T-helper 2 cell treated with Interferon-gamma antibody and Interleukin-4, amounts not matched to agents 100 ng/mL and 5 ng/mL, for 36 hours (primary cell): ENCODE measurements at regions not wholly inside any gene's neighbourhood (a gene's known extent, or its start where the extent isn't known, plus 50 kb on each side); places are given as distances from the start of the nearest gene placed in this dataset.

Experiments
- intact Hi-C: fragments of 100-400 bp; cut with micrococcal nuclease; formaldehyde crosslinking; loops from one replicate; pipeline ENCODE4 v1.15.1; 2023

DNA sequence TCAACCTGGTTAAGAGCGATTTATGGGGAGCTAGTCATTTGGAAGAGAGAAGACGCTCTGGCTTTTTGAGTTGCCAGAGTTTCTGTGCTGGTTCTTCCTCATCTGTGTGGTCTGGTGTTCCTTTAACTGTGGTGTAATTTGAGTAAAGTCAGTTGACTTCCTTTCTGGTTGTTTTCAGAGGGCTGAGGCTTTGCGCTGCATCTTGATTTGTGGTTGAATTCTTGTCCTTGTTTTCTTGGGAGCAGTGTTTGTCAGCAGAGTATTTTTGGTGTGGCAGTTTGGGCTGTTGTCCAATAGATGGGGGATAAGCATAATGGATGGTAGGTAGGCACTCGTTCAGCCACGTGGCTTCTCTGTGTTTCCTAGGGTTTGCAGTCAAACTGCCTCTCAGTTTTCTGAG is 2143.2 kb upstream of the TENM3 start:
- intact Hi-C loops = no loop called here

DNA sequence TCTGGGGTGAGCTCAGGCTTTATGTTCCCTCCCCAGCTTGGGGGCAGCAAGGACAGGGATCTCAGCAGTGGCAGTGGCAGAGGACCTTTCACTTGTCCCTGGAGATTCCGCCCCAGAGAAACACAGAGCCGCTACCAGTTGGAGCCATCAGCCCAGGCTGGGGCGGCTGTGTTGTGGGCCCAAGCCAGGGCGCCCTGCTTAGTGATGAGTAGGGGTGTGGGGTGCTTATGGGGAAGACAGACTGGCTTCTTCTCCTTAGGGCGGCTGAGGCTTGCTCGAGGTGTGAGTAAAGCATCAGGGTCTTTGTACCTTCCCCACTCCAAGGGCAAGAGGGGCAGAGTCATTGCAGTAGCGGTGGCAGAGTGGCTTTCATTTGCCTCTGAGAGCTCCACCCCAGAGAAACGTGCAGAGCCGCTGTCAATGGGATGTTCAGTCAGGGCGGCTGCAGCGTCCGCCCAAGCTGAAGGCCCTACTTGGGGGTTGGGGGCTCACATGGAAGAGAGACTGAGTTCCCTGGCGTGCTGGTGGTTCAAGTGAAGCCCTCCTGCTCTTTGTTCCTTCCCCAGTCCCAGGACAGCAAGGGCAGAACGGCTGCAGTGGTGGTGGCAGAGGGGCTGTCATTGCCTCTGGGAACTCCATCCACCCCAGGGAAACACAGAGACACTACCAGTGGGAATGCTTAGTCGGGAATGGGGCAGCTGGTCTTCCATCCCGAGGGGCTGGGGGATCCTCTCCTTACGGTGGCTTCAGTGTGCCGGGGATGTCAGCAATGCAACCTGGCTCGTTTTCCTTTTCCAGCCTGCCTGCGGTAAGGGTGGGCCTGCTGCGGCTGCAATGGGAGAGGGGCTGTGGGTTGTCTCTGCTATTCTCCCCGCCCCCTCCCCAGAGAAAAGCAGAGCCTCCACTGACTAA is 2142.5 kb upstream of the TENM3 start:
- intact Hi-C loops = no loop called here

DNA sequence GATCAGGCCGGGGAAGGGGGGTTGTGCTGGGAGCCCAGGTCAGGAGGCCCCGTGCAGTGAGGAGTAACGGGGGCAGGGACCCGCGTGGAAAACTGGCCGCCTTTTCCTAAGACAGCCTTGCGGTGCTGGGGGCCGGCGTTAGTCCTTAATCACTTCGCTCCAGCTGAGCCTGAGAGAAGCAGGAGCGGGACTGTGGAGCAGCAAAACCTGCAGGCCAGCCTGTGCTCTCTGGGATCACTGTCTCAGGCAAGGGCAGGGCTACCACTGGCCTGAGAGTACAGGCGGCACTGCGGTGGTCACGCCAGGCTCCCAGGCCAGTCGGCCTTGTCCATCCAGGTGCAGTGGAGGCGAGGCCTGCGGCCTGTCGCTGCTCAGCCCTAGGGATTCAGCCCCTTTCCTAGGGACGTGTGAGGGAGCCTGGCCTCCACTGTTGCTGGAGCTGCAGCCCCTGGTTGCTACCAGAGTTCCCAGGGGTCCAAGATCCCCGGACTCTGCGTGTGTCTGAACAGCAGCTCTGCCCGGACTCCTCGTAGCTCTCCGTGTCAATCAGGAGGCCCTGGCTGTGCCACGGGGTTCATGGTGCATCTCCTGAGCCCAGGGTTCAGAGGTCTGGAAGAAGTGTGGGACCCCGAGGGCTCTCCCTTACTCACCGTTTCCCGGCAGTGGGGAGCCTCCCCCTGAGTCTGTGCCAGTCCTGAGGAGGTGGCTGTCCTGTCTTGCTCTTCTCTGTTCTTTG is 2141.7 kb upstream of the TENM3 start:
- intact Hi-C loops = no loop called here

DNA sequence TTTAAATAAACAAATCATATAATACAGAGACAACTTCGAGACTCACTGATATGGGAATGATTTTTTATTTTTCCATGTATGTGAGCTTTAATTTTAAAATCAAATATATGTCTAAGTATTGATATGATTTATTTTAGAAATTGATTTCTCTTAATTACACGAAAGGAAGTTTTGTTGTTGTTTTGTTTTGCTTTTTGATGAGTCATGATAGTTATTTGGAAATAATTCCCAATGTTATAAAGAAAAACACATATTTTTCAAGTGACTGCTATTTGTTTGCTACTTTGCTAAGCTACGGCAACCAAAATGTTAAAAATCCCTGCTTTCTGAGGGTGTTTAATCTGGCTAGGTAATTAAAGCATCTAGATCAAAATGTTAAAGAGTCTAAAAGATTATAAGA is 2139.4 kb upstream of the TENM3 start:
- intact Hi-C loops = no loop called here

DNA sequence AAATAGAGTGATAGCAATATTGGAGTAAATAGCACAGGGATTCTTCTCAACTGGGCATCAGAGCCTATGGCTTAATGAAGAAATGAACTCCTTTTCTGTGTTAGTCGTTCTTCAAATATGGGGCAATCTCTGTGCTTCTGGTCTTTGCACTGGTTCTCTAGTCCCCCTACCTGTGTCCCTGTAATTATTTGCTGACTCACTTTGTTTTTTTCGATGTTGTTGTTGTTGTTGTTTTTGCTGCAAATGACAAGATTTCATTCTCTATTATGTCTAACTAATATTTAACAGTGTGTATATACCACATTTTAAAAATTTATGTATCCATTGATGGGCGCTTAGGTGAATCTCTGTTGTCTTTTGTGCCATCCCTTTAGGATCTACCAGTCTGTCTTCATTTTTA is 2137.8 kb upstream of the TENM3 start:
- intact Hi-C loops = no loop called here

DNA sequence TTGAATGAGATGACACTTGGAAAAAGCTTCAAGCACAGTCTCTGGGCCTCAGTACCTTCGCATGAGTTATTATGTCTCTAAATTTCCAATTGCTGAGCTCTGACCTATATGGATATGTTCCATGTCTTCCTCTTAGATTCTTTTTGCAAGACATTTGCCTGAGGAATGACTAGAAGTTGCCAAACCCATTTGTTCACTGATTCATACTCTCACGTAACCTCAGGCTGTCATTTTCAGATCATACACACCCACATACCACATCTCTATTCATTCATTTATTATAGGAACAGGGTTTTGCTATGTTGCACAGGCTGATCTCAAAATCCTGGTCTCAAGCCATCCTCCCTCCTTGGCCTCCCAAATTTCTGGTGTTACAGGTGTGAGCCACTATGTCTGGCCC is 2137.1 kb upstream of the TENM3 start:
- intact Hi-C loops = no loop called here

DNA sequence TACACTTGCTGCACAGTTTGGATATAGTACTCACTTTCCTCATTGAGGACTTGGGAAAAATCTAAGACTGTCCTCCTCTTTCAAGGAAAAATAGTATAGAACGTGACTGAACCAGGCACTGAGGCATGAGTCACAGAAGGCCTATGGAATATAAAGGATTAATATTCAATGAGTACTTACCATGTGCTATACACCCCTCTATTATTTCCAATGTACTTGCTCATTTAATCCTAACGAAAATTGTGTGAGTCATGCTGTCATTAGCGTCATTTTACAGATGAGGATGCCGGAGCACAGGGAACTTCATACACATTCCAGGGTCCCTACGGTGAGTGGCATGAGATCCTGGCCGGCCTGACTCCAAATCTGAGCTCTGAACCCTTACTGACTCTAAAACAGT is 2136.2 kb upstream of the TENM3 start:
- intact Hi-C loops = no loop called here

DNA sequence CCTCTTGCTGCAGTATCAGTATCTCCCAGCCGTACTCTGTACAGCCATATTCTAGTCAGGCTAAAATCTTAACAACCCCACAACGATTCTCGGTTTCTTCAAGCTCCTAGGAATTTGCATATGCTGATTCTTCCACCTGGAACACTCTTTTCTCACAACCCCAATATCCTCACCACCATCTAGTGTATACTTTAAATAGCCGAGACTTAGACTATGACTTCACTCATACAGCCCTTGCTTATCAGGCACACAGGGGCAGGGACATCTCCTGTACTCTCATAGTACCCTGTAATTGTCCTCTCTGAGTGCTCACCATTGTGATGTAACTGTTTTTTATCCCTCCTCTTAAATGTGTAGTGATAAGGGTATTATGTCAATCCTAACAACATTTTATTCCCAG is 2126.4 kb upstream of the TENM3 start:
- intact Hi-C loops = no loop called here

DNA sequence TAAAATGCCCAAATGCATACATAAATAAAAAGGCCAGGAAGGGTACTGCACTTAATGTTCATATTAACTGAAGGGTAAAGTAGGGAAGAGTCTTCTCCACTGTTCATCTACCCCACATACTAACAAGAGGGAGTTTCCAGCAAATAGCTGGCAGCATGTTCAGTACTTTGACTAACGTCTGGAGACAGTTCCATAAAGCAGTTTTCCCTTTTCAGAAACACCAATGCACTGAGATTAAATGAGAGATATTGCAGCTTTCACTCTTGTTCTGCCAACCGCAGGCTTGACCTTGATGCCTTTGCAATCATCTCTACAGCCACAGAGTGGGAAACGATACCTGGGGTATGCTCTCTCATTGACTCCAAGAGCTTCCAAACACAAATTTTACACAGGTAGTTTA is 2123.1 kb upstream of the TENM3 start:
- intact Hi-C loops = no loop called here

DNA sequence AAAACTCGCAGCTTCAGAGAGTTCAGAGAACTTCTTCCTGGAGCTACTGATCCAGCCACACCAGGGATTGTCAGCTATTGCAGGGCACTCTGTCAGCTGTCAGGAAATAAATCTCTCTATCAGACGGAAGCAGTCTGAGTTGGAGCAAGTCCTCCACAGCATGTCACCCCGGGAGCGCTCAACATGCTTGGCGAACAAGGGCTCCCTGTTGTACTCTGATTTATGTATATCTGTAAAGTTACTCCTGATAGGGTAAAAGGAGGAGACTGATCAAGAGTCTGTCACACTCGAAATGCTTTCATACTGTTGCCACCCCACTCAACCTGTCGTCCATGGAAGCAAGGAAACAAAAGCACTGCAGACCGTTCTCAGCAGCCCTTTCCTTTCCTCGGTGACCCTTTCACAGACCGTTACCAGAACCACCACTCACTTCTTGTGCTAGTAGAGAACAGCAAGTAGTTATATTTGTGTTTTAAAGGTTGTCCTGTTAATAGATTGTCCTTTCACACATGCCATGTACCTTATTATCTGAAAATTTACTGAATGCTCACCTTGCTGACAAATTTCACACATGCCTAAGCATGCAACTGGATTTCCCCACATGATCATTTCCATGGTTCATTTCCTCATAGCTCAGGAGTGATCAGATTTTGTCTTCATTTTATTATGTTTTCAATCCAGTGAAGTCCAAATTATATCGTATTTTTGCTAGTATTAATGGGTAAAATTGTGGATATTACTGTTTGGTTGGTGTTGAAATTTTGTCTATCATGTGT is 2108.9 kb upstream of the TENM3 start:
- intact Hi-C loops = no loop called here

DNA sequence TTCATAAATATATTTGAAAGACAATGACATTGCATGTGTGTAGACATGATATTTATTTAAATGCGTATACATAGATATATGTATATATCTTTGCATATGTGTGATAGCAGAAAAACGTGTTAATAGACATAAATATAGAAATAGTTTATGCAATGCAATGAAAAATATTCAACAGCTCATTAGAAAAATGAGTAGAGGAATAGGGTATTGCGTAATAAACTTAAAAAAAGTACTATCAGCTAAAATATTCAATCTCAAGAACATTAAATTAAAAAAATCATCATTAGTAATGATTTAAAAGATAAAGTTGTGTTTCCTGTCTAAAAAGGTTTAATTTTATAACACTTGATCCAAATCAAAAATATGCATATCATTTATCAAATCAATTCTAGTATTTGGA is 2101.5 kb upstream of the TENM3 start:
- intact Hi-C loops = no loop called here

DNA sequence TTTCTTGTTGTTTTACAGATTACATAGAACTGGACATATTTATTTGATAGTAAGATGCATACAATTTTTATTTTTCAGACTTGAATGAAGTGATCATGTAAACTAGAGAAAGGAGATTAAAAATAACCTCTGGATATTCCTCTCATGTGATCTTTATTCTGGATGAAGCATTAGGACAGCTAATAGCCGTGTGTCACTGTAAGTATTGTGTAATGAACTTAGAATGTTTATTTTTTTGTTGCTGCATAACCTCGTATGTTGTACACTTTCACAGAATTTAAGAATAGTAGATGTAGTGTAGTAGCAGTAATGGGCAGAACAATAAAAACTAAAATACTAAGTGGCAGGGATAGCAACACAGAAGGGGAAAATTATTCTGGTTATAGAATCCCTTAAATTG is 2094.5 kb upstream of the TENM3 start:
- intact Hi-C loops = no loop called here

DNA sequence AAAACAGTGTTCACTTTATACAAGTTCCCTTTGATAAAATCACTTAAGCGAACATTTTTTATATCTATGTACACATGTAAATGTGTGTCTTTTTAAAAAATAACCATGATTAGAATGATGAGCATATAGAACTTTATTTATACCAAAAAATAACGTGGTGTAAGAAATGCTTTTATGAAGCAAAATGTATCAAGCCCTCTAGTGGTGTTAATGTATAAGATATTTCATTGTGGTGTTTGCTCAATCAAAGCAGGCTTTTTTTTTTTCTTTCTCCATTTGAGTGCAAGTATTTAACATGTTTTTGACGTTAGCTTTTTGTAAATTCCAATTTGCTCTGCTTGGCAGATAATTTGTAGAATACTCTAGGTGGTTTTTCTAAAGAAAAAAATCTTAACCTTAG is 2092.4 kb upstream of the TENM3 start:
- intact Hi-C loops = no loop called here

DNA sequence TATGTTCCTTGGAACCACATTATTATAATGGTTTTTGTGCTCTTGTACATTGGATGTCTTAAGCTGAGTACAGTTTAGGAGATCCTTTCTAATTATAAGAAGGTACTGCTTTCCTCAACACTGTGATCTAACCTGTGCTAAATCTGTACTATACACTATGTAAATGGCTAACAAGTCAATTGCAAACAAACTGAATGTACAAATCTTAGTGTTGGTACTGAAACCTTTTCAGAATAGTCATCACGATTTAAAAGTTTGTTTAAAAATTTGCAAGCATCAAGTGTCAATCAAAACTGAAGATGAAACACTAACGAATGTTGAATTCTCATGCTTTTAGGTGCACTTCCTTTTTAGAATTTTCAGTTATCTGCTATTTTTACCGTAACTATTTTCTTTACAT is 2090.4 kb upstream of the TENM3 start:
- intact Hi-C loops = no loop called here

DNA sequence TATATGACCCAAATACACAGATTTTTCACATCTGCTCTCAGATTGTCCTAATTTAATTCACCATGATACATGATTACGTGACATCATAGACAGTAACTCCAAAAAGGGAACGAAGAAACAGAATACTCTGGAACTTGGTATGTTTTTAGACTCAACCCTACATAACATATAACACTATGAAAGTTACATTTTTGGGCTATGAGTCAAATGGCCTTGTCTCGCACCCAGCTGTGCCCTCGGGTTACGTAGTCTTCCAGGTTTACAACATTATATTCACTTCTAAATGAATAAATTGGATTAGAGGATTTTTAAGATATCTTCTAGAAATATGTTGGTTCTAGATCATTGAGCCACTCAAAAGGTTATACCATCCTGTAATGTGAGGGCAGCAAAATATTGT is 2089.6 kb upstream of the TENM3 start:
- intact Hi-C loops = no loop called here

DNA sequence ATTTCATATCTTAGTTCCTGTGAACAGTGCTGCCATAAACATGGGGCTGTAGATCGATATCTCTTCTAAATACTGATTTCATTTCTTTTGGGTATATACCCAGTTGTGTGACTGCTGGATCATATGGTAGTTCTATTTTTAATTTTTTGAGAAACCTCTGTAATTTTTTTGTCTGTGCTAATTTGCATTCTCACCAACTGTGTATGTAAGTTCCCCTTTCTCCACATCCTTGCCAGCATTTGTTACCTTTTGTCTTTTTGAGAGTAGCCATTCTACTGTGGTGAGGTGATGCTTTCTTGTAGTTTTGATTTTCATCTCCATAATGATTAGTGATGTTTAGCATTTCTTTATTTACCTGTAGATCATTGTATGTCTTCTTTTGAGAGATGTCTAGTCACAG is 2086.5 kb upstream of the TENM3 start:
- intact Hi-C loops = no loop called here

DNA sequence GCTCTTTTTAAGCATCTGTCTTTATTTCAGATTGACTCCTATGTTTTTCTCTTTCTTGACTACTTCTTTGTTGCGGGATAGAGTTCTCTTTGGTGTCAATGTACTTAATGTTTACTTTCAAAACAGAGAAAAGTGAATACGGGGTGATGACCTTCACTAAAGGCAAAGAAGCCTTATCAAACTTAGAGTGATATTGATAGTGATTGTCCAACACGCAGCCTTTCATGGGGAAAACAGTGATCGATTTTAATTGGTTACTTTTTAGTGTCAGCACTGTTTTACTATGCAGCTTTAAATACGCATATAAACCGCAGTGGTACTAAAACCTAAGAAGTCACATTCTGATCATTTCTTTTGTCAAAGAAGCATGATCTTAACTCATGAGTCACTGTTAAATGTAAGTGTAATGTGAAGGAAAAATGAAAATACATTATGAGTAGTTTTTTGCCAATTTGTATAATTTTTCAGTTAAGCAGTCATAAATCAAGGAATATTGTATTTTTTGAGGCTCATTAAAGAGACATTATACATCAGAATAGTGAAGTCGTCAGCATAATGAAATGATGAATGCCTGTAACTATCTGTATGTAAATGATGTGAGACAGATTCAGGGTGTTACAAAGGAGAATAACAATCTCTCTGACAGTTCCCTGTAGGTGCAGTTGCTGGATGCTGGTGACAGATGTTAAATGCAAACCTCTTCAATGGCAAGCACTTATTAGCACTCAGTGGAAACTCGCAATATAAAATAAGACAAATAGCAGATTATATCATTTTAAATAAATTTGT is 2082.8 kb upstream of the TENM3 start:
- intact Hi-C loops = no loop called here

DNA sequence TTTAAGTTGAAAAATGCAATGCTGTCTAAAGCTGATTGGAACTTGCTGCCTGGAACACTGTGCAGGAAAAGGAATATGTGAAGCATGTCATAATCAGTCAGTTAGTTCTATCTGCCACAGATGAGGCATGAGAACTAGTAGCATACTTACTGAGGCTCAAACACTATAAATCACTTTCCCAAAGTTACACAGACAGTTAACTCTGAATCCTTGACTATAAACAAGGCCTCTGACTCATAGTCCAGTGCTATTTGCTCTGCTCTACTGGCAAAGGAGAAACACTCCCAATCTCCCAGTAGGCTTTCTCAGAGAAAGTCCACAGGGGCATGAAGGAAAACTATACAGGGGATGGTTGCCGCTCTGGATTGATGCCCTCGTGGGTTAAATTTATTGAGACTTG is 2078.4 kb upstream of the TENM3 start:
- intact Hi-C loops = no loop called here

DNA sequence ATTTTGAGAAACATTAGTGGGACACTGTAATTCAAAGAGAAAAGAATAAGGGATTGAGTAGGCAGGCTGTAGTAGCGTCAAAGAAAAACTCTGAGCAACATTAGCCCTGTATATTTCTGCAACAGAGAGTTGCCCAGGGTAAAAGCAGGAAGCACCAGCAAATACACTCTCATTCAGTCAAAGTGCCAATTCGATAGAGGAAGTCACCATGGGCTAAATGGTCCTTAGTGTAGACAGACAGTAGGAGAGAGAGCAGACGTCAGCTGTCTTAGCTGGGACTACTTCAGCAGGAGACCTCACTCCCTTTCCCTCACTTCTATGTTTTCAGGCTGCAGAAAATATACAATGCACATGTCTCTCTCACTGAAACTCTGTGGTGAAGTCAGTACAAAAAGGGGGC is 2073.8 kb upstream of the TENM3 start:
- intact Hi-C loops = no loop called here

DNA sequence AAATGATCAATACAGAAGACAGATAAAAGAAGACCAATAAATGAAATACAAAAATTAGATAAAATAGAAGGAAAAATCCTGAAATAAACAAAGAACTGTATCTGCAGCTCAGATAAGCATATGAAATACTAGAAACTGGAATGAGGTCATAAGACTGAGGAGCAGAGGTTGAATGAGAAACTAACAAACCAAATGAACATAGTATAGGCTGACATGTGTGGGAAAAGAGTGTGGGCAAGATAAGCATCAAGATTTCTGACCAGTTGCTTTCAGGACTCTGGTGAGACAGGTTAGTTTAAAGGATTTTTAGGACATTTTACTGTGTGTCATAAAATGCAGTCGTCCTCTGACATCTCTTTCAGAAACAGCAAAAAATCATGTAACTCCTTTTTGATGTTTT is 2073.2 kb upstream of the TENM3 start:
- intact Hi-C loops = no loop called here

DNA sequence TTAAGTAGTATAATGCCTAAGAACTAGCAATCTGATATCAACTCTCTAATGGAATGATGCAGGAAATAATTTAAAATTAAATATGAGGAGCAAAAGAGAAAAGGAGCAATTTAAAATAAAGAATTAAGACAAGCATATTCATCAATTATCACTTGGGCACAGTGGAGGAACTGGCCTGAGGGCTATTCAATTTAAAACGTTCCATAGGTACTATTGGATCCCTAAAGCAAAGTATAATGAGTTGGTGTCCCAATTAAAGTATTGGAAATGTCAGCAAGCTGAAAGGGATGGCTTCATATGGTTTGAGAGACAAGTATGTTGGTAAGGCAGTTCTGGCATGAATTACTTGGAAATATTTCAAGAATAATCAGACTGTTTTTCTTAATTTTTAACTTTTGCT is 2064.1 kb upstream of the TENM3 start:
- intact Hi-C loops = no loop called here
